ENCODE measurements at regions not wholly inside any gene's neighbourhood (a gene's known extent, or its start where the extent isn't known, plus 50 kb on each side); places are given as distances from the start of the nearest gene placed in this dataset.

DNA sequence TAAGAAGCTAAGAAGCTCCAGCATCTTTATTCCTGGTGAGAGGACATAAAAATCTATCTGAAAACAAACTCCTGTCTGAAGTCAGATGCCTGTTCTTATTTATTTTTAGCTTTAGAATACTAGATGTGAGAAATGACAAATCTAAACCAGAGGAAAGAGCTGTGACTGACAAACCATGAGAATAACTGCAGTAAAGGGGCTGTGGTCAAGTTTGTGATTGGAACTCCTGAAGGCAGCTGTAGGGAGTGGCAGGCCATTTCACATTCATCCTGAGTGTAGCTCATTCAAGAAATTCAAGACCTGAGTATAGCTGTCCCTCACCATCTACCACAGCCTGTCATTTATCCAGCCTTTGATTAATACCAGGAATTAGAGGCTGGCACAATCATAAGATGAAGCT is 718.8 kb downstream of the BRINP1 start:
- no peak overlapping the region for H2BK120ac ChIP-seq (ENCODE audit: low read depth, low read length, poor library complexity, severe bottlenecking)
- DNase-seq = no peak
- H3K27ac ChIP-seq (ENCODE audit: insufficient read length, low read depth, low read length) = no peak overlapping the region
- no peak overlapping the region for H2AFZ ChIP-seq (ENCODE audit: low read length)
- H4K20me1 ChIP-seq (ENCODE audit: control insufficient read depth, insufficient read depth, insufficient read length) = no peaks in the 10 kb centered on the region
- H3K14ac ChIP-seq (ENCODE audit: insufficient read depth, low read length) = no peak overlapping the region
- Mint-ChIP-seq H3K4me1 (no peaks in the 10 kb centered on the region), H3K27me3 (ENCODE audit: low read depth) (no peaks in the 10 kb centered on the region), H3K9me3 (peaks cover 13 to 14% of the 10 kb centered on the region in 2 experiments), H3K36me3 (ENCODE audit: insufficient read depth in 1 of 3, low read depth in 3 of 3) (peaks cover 0 to 14% (median 7%) of the 10 kb centered on the region in 3 experiments; a peak in 6 of 7 replicates), H3K27ac (no peak overlapping the region), H3K4me3 (no peak overlapping the region)
- TF ChIP-seq, protein P1, sequence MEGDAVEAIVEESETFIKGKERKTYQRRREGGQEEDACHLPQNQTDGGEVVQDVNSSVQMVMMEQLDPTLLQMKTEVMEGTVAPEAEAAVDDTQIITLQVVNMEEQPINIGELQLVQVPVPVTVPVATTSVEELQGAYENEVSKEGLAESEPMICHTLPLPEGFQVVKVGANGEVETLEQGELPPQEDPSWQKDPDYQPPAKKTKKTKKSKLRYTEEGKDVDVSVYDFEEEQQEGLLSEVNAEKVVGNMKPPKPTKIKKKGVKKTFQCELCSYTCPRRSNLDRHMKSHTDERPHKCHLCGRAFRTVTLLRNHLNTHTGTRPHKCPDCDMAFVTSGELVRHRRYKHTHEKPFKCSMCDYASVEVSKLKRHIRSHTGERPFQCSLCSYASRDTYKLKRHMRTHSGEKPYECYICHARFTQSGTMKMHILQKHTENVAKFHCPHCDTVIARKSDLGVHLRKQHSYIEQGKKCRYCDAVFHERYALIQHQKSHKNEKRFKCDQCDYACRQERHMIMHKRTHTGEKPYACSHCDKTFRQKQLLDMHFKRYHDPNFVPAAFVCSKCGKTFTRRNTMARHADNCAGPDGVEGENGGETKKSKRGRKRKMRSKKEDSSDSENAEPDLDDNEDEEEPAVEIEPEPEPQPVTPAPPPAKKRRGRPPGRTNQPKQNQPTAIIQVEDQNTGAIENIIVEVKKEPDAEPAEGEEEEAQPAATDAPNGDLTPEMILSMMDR (conservative IDR thresholded peaks at IDR 0.05) = no peak
- H3K4me2 ChIP-seq (ENCODE audit: insufficient read depth, insufficient read length, low read length) = no peak overlapping the region
- H3K79me2 ChIP-seq (ENCODE audit: insufficient read depth, low read length) = no peaks in the 10 kb centered on the region
- no peak overlapping the region for H3K23ac ChIP-seq (ENCODE audit: insufficient read length, low read depth, low read length)
- H3K27me3 ChIP-seq (ENCODE audit: insufficient read depth, low read length) = no peaks in the 10 kb centered on the region
- no peak overlapping the region for H3K18ac ChIP-seq (ENCODE audit: insufficient read length, low read depth, low read length)
- H3K9ac ChIP-seq (ENCODE audit: extremely low read depth, insufficient read length, low read length) = no peak overlapping the region
- H3T11ph ChIP-seq (ENCODE audit: low read length) = no peak overlapping the region
- H2BK12ac ChIP-seq (ENCODE audit: insufficient read length, low read depth, low read length) = no peak overlapping the region
- H4K5ac ChIP-seq (ENCODE audit: insufficient read length, low read depth, low read length) = no peak overlapping the region
- H2BK15ac ChIP-seq (ENCODE audit: low read depth, low read length) = no peak overlapping the region
- no peak overlapping the region for H2AK5ac ChIP-seq (ENCODE audit: insufficient read length, low read length)
- H3K79me1 ChIP-seq (ENCODE audit: insufficient read depth, low read depth, low read length, poor library complexity, severe bottlenecking) = no peaks in the 10 kb centered on the region
- H4K8ac ChIP-seq (replicated peaks; ENCODE audit: insufficient read length, low read depth, low read length) = no peak overlapping the region
- H3K9me3 ChIP-seq (ENCODE audit: control insufficient read depth, low read depth, low read length) = no peaks in the 10 kb centered on the region
- no peak overlapping the region for H2BK5ac ChIP-seq (ENCODE audit: insufficient read length, low read length)
- no peak overlapping the region for H4K91ac ChIP-seq (ENCODE audit: insufficient read length, low read depth, low read length)
- H3K4ac ChIP-seq (ENCODE audit: low read depth, low read length) = no peak overlapping the region
- H2BK20ac ChIP-seq (ENCODE audit: low read depth, low read length, poor library complexity, severe bottlenecking) = no peak overlapping the region
- no peaks in the 10 kb centered on the region for H3K4me1 ChIP-seq (ENCODE audit: insufficient read depth, low read length)
- H3K23me2 ChIP-seq (ENCODE audit: insufficient read length, low read depth, low read length, poor library complexity, severe bottlenecking) = no peaks in the 10 kb centered on the region
- no peak overlapping the region for H3K56ac ChIP-seq (ENCODE audit: insufficient read length, low read depth, low read length)

Data from H9 (cell line).